Kidney epithelial cell (primary cell): ENCODE measurements at regions not wholly inside any gene's neighbourhood (a gene's known extent, or its start where the extent isn't known, plus 50 kb on each side); places are given as distances from the start of the nearest gene placed in this dataset.

Experiments used
- DNase-seq: peaks from one replicate; pipeline ENCODE4 v3.0.0-alpha.2; 2010; ENCODE audit warnings: low read depth
- H3K27me3 ChIP-seq: 2 replicates; pipeline ENCODE4 v1.6.0; 2011; ENCODE audit warnings: low read length; ENCODE audit not compliant: control insufficient read depth, insufficient read depth
- H3K36me3 ChIP-seq: 2 replicates; pipeline ENCODE4 v1.5.1; 2011; ENCODE audit warnings: low read length; ENCODE audit not compliant: control insufficient read depth, insufficient read depth
- H3K4me3 ChIP-seq: 2 replicates; pipeline ENCODE4 v1.5.1; 2011; ENCODE audit warnings: low read depth, mild to moderate bottlenecking, control low read depth, low read length
- CTCF ChIP-seq: IDR thresholded peaks from 2 replicates; pipeline ENCODE4 v1.5.1; 2011; ENCODE audit warnings: mild to moderate bottlenecking, moderate library complexity, low read length, control low read depth, inconsistent platforms; ENCODE audit not compliant: insufficient read depth, poor library complexity, severe bottlenecking

- H3K4me3 ChIP-seq = no peak overlapping the region
These were observed 289.6 kb downstream of the ETS1 start for GRCh38 chr11:128297805-128298204.

GRCh38 chr11:128297091-128297651 is 290.2 kb downstream of the ETS1 start:
- TF ChIP-seq CTCF = no peak
- Histone ChIP-seq H3K27me3 (no peaks in the 10 kb centered on the region), H3K36me3 (no peaks in the 10 kb centered on the region), H3K4me3 (no peak overlapping the region)
- DNase-seq = no peak

More at GRCh38 chr11:128297805-128298204, 289.6 kb downstream of the ETS1 start:
- H3K36me3 ChIP-seq = no peaks in the 10 kb centered on the region
- no peaks in the 10 kb centered on the region for H3K27me3 ChIP-seq
- TF ChIP-seq CTCF = no peak
- DNase-seq = no peak

DNA sequence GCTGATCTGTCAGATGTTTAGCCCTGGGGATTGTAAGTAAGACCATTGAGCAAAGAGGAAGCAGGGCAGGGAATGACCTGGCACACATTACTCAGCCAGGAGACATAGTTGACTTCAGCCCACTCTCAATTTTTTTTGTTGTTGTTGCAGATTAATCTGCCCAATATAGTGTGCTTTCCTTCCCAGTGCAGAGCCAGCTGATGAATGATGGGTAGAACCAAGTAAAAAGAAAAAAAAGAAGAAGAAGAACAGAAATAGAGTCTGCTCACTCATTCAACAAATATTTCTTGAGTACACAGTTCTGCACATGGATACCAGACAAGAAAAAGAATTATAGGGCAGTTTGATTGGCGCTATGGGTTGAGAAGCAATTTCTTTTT is 292.7 kb downstream of the ETS1 start:
- no peak for TF ChIP-seq CTCF
- no peak overlapping the region for H3K4me3 ChIP-seq
- H3K36me3 ChIP-seq = no peaks in the 10 kb centered on the region
- no peaks in the 10 kb centered on the region for H3K27me3 ChIP-seq
- no peak for DNase-seq

DNA sequence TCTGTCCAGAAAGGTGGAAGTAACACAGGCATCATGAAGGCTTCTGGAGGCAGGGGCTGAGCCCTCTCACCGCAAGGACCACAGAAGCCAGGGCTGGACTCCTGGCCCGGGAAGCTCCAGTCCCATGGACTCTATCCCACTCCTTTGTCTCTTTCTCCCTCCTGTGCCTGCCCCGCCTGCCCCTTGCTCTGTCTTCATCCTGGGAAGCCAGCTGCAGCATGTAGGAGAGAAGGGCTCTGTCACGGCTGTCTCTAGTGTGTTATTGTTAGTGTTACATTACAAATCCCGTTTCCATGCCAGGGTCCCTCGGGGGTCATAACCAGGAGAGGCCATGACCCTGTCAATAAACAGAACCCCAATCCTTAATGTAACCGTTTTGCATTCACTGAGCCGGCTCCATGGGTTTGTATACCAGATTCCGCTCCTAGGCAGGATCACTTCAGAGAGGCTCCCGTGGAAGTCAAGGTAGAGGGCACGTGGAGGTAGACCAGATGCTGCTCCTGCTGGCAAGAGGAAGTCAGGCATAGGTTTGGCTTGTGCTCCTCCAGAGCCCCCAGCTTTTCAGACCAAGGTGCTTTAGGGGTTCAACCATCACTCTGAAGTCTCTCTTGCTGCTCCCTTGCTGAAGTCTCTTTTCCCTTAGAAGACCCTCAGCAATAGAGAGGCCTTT is 293.2 kb downstream of the ETS1 start:
- Histone ChIP-seq H3K4me3 (no peak overlapping the region), H3K27me3 (no peaks in the 10 kb centered on the region), H3K36me3 (no peaks in the 10 kb centered on the region)
- no peak for TF ChIP-seq CTCF
- no peak for DNase-seq

- no peaks in the 10 kb centered on the region for H3K27me3 ChIP-seq
- TF ChIP-seq CTCF = no peak
- no peak for DNase-seq
These were observed 295.5 kb downstream of the ETS1 start for GRCh38 chr11:128291835-128292234.

DNA sequence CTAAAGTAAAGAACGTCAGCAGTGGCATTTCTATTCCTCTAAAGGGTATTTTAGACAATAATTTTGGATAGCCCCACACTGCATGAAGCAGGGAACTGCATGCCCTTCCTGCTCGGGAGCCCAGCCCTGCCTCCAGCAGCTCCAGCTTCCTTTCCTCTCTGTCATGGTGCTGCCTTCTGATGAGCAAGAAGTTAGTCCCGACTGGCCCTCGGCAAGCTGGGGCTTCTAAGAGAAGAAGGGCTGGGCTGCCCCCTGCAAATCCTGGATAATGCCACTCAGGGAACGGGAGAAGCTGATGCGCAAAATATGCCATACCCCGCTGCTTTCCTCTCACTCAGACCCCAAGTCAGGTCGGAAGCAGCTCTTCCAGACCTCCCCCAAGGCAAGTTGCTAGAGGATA is 296.4 kb downstream of the ETS1 start:
- Histone ChIP-seq H3K4me3 (no peak overlapping the region), H3K27me3 (no peaks in the 10 kb centered on the region), H3K36me3 (no peaks in the 10 kb centered on the region)
- TF ChIP-seq CTCF = no peak
- no peak for DNase-seq

More at GRCh38 chr11:128291835-128292234, 295.5 kb downstream of the ETS1 start:
- Histone ChIP-seq H3K4me3 (no peak overlapping the region), H3K36me3 (no peaks in the 10 kb centered on the region)
